ENCODE measurements at regions not wholly inside any gene's neighbourhood (a gene's known extent, or its start where the extent isn't known, plus 50 kb on each side); places are given as distances from the start of the nearest gene placed in this dataset.

GRCh38 chr17:68196394-68197090 is 51.3 kb upstream of the AMZ2 start:
- Histone ChIP-seq H3K27me3 (ENCODE audit: control insufficient read depth in 5 of 5, insufficient read depth in 4 of 5, low read length in 5 of 5) (peaks cover 26 to 49% (median 47%) of the 10 kb centered on the region in 5 donors), H3K27ac (ENCODE audit: low read depth, low read length) (no peak overlapping the region), H3K9me3 (ENCODE audit: control insufficient read depth in 5 of 5, low read length in 5 of 5) (no peaks in the 10 kb centered on the region), H3K4me3 (ENCODE audit: low read depth in 1 of 5, low read length in 5 of 5) (peak overlapping the region in 4 of 5 donors; percentile 29 to 59 (median 50)), H3K36me3 (ENCODE audit: control insufficient read depth in 5 of 5, insufficient read depth in 5 of 5, low read length in 5 of 5) (no peaks in the 10 kb centered on the region), H3K9ac (ENCODE audit: low read length in 5 of 5) (no peak overlapping the region), H3K4me1 (ENCODE audit: control insufficient read depth in 5 of 5, insufficient read depth in 5 of 5, low read length in 5 of 5) (peaks cover 0 to 53% (median 46%) of the 10 kb centered on the region in 5 donors)

GRCh38 chr17:68197091-68197996 is 50.5 kb upstream of the AMZ2 start:
- Histone ChIP-seq H3K27ac (ENCODE audit: low read depth, low read length) (no peak overlapping the region), H3K9ac (ENCODE audit: low read length in 5 of 5) (no peak overlapping the region), H3K9me3 (ENCODE audit: control insufficient read depth in 5 of 5, low read length in 5 of 5) (no peaks in the 10 kb centered on the region), H3K36me3 (ENCODE audit: control insufficient read depth in 5 of 5, insufficient read depth in 5 of 5, low read length in 5 of 5) (no peaks in the 10 kb centered on the region), H3K4me3 (ENCODE audit: low read depth in 1 of 5, low read length in 5 of 5) (peak overlapping the region in 4 of 5 donors; percentile 6 to 57 (median 43)), H3K4me1 (ENCODE audit: control insufficient read depth in 5 of 5, insufficient read depth in 5 of 5, low read length in 5 of 5) (peaks cover 0 to 53% (median 46%) of the 10 kb centered on the region in 5 donors), H3K27me3 (ENCODE audit: control insufficient read depth in 5 of 5, insufficient read depth in 4 of 5, low read length in 5 of 5) (peaks cover 26 to 49% (median 47%) of the 10 kb centered on the region in 5 donors)

GRCh38 chr17:68197997-68198930 is 49.6 kb upstream of the AMZ2 start:
- H3K27me3 ChIP-seq (ENCODE audit: control insufficient read depth in 5 of 5, insufficient read depth in 4 of 5, low read length in 5 of 5) = peaks cover 26 to 49% (median 47%) of the 10 kb centered on the region in 5 donors
- peaks cover 0 to 53% (median 46%) of the 10 kb centered on the region in 5 donors for H3K4me1 ChIP-seq (ENCODE audit: control insufficient read depth in 5 of 5, insufficient read depth in 5 of 5, low read length in 5 of 5)
- no peak overlapping the region for H3K9ac ChIP-seq (ENCODE audit: low read length in 5 of 5)
- peak overlapping the region in 3 of 5 donors; percentile 6 to 61 (median 43) for H3K4me3 ChIP-seq (ENCODE audit: low read depth in 1 of 5, low read length in 5 of 5)
- H3K27ac ChIP-seq (ENCODE audit: low read depth, low read length) = no peak overlapping the region
- H3K9me3 ChIP-seq (ENCODE audit: control insufficient read depth in 5 of 5, low read length in 5 of 5) = no peaks in the 10 kb centered on the region
- H3K36me3 ChIP-seq (ENCODE audit: control insufficient read depth in 5 of 5, insufficient read depth in 5 of 5, low read length in 5 of 5) = no peaks in the 10 kb centered on the region
